ENCODE measurements at regions not wholly inside any gene's neighbourhood (a gene's known extent, or its start where the extent isn't known, plus 50 kb on each side); places are given as distances from the start of the nearest gene placed in this dataset.
A peak's percentile ranks its signal among the peaks of the same experiment; 100 is the strongest.

GRCh38 chr9:3732077-3733038 is 206.6 kb upstream of the RFX3 start:
- DNase-seq = peak; percentile 86

- no peak for DNase-seq
These were observed 204.7 kb upstream of the RFX3 start for GRCh38 chr9:3730511-3730922.

- no peak for DNase-seq
These were observed 195.3 kb upstream of the RFX3 start for GRCh38 chr9:3721096-3721495.

- no peak for DNase-seq
These were observed 193.5 kb upstream of the RFX3 start for GRCh38 chr9:3719286-3719685.

GRCh38 chr9:3716415-3716814 is 190.6 kb upstream of the RFX3 start:
- no peak for DNase-seq

- peak; percentile 55 for DNase-seq
These were observed 182.9 kb upstream of the RFX3 start for GRCh38 chr9:3708751-3709150.

GRCh38 chr9:3704890-3705289 is 179.1 kb upstream of the RFX3 start:
- DNase-seq = no peak

GRCh38 chr9:3700772-3701171 is 175.0 kb upstream of the RFX3 start:
- DNase-seq = no peak

GRCh38 chr9:3699883-3700282 is 174.1 kb upstream of the RFX3 start:
- DNase-seq = no peak

- no peak for DNase-seq
These were observed 172.7 kb upstream of the RFX3 start for GRCh38 chr9:3698531-3698930.

GRCh38 chr9:3698076-3698475 is 172.3 kb upstream of the RFX3 start:
- no peak for DNase-seq

- DNase-seq = no peak
These were observed 170.6 kb upstream of the RFX3 start for GRCh38 chr9:3696368-3696767.

GRCh38 chr9:3692606-3693005 is 166.8 kb upstream of the RFX3 start:
- DNase-seq = no peak

GRCh38 chr9:3689555-3689954 is 163.8 kb upstream of the RFX3 start:
- no peak for DNase-seq

GRCh38 chr9:3687145-3687544 is 161.3 kb upstream of the RFX3 start:
- DNase-seq = no peak

GRCh38 chr9:3682186-3682585 is 156.4 kb upstream of the RFX3 start:
- no peak for DNase-seq

GRCh38 chr9:3677541-3677940 is 151.7 kb upstream of the RFX3 start:
- no peak for DNase-seq

- DNase-seq = no peak
These were observed 151.0 kb upstream of the RFX3 start for GRCh38 chr9:3676766-3677165.

- no peak for DNase-seq
These were observed 150.1 kb upstream of the RFX3 start for GRCh38 chr9:3675946-3676345.

GRCh38 chr9:3674561-3674960 is 148.8 kb upstream of the RFX3 start:
- DNase-seq = no peak

- DNase-seq = no peak
These were observed 146.6 kb upstream of the RFX3 start for GRCh38 chr9:3672399-3672798.

- DNase-seq = no peak
These were observed 138.2 kb upstream of the RFX3 start for GRCh38 chr9:3664044-3664443.

- DNase-seq = no peak
These were observed 136.9 kb upstream of the RFX3 start for GRCh38 chr9:3662671-3663070.

GRCh38 chr9:3660936-3661335 is 135.1 kb upstream of the RFX3 start:
- DNase-seq = no peak

All from left kidney (tissue), 1 donor.